GM23248 (cell line): ENCODE measurements at regions not wholly inside any gene's neighbourhood (a gene's known extent, or its start where the extent isn't known, plus 50 kb on each side); places are given as distances from the start of the nearest gene placed in this dataset.
A peak's percentile ranks its signal among the peaks of the same experiment; 100 is the strongest.

ENCODE experiments used
- DNase-seq: peaks from one replicate; pipeline ENCODE4 v3.0.0-alpha.2; 2015
- H2AFZ ChIP-seq: fragments of 200-600 bp; sonication (generic); 2 replicates; pipeline ENCODE4 v1.6.1; 2016; ENCODE audit warnings: antibody characterized with exemption
- H3F3A ChIP-seq: fragments of 200-600 bp; sonication (generic); 2 replicates; pipeline ENCODE4 v1.6.1; 2016; ENCODE audit warnings: mild to moderate bottlenecking, antibody characterized with exemption, mixed run types; ENCODE audit not compliant: insufficient read depth
- H3K27ac ChIP-seq: fragments of 200-600 bp; sonication (generic); 2 replicates; pipeline ENCODE4 v1.5.1; 2016; ENCODE audit warnings: mild to moderate bottlenecking
- H3K27me3 ChIP-seq: fragments of 200-600 bp; sonication (generic); replicated peaks from 2 replicates; pipeline ENCODE4 v1.6.1; 2016; ENCODE audit warnings: mild to moderate bottlenecking; ENCODE audit not compliant: insufficient read depth
- H3K36me3 ChIP-seq: fragments of 200-600 bp; sonication (generic); 2 replicates; pipeline ENCODE4 v1.6.1; 2016; ENCODE audit warnings: low read depth, mild to moderate bottlenecking
- H3K4me1 ChIP-seq: fragments of 200-600 bp; sonication (generic); 2 replicates; pipeline ENCODE4 v1.6.1; 2016; ENCODE audit warnings: mild to moderate bottlenecking; ENCODE audit not compliant: insufficient read depth
- H3K4me2 ChIP-seq: fragments of 200-600 bp; sonication (generic); one replicate; pipeline ENCODE4 v1.6.1; 2016; ENCODE audit warnings: mild to moderate bottlenecking; ENCODE audit not compliant: unreplicated experiment
- H3K4me3 ChIP-seq: fragments of 200-600 bp; sonication (generic); 2 replicates; pipeline ENCODE4 v1.5.1; 2016; ENCODE audit warnings: mild to moderate bottlenecking
- H3K79me2 ChIP-seq: fragments of 200-600 bp; sonication (generic); 2 replicates; pipeline ENCODE4 v1.6.1; 2016; ENCODE audit warnings: mild to moderate bottlenecking; ENCODE audit not compliant: insufficient read depth
- H3K9ac ChIP-seq: fragments of 200-600 bp; sonication (generic); 2 replicates; pipeline ENCODE4 v1.6.1; 2016; ENCODE audit warnings: mild to moderate bottlenecking
- H3K9me2 ChIP-seq: fragments of 200-600 bp; sonication (generic); 2 replicates; pipeline ENCODE4 v1.6.1; 2016; ENCODE audit warnings: mixed run types, mild to moderate bottlenecking, moderate library complexity; ENCODE audit not compliant: insufficient read depth
- H3K9me3 ChIP-seq: fragments of 200-600 bp; sonication (generic); one replicate; pipeline ENCODE4 v1.6.1; 2017; ENCODE audit warnings: low read depth
- H4K20me1 ChIP-seq: fragments of 200-600 bp; sonication (generic); 2 replicates; pipeline ENCODE4 v1.6.0; 2016; ENCODE audit not compliant: insufficient read depth
- EZH2 ChIP-seq: fragments of 200-600 bp; sonication (generic); IDR thresholded peaks from 2 replicates; pipeline ENCODE4 v1.6.1; 2018; ENCODE audit warnings: antibody characterized with exemption, mild to moderate bottlenecking; ENCODE audit not compliant: insufficient read depth, poor library complexity, severe bottlenecking
- EZH2phosphoT487 ChIP-seq: fragments of 200-600 bp; sonication (generic); IDR thresholded peaks from 2 replicates; pipeline ENCODE4 v1.6.1; 2018; ENCODE audit warnings: antibody characterized with exemption, moderate library complexity, mild to moderate bottlenecking, low read depth; ENCODE audit not compliant: insufficient read depth
- WGBS, 2 experiments: methylation state at CpG; one replicate each; pipeline ENCODE4 v1.1.6; 2015 to 2017; ENCODE audit warnings: low lambda C conversion rate in 2 of 2, low coverage in 1 of 2; ENCODE audit errors: missing lambda C conversion rate in 2 of 2; 5-methylcytosine and 5-hydroxymethylcytosine counted together
- in situ Hi-C: fragments of 300-500 bp; cut with MboI; formaldehyde crosslinking; loops from 2 replicates; pipeline ENCODE4 v1.15.0; 2020

DNA sequence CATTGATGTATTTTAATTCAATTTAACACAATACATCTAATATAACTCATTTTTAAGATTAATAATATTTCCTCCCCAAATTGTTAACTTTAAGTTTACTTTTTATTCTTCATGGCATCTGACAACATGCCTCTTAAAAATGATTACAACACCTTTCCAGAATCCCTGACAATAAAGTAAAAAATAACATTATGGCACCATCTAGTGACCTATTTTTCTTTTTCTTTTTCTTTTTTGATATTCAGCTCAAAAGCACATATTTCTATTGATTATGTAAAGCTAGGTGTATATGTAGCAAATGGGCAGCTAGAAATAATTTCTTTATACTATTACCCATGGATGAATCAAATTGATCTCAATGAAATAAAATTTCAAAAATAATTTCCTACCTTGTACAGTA, 834.3 kb upstream of the CDH8 start:
- no peaks in the 10 kb centered on the region for H3K36me3 ChIP-seq
- peak; percentile 2 for DNase-seq
- no peaks in the 10 kb centered on the region for H3K4me1 ChIP-seq
- no peak overlapping the region for H3K4me2 ChIP-seq
- H3K79me2 ChIP-seq = no peaks in the 10 kb centered on the region
- H4K20me1 ChIP-seq = no peaks in the 10 kb centered on the region
- in situ Hi-C loops = no loop called here
- H3K9me2 ChIP-seq = no peaks in the 10 kb centered on the region
- no peaks in the 10 kb centered on the region for H3K9me3 ChIP-seq
- H3K9ac ChIP-seq = no peak overlapping the region
- no peak overlapping the region for H3K4me3 ChIP-seq
- H3F3A ChIP-seq = no peaks in the 10 kb centered on the region
- no peaks in the 10 kb centered on the region for H3K27me3 ChIP-seq
- H3K27ac ChIP-seq = no peak overlapping the region
- no peak for TF ChIP-seq EZH2phosphoT487
- no peak for TF ChIP-seq EZH2
- H2AFZ ChIP-seq = no peak overlapping the region

DNA sequence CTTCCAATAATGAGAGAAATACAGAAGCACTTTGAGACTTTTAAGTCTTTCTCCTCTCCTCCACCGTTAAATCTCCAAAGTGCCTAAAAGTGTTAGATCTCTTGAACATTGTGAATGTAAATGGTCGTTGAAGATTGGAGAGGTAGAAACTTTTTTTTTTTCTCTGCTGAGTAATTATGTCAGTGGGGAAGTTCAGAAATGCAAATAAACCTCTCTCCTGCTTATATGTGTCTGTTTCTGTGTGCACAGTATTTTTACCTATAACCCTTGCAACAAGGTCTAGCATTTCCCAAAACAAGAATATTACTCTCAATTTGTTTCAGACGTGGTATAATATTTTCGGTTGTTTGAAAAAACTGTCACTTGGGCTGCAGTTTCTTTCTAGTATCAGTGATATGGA, 833.6 kb upstream of the CDH8 start:
- TF ChIP-seq EZH2phosphoT487 = no peak
- no peak for TF ChIP-seq EZH2
- 23% methylated on average over 4 of the region's 4 CpGs for WGBS, 2 experiments

DNA sequence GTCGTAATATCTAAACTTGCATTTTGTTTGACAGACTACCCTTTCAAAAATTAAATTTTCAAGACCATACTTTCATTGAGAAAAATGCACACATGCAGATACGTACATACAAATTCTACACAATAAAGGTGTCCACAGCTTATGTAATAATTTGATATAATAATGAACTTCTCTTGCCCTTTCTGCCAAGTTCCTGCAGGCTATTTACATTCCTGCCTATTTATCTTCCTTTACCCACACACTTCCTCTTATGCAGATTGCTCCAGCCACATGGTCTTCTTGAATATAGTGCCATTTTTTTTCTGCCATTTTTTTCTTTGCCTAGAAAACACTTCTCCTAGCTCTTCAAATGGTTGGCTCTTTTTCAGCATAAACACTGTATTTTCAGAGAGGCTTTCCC, 826.9 kb upstream of the CDH8 start:
- H3K9ac ChIP-seq = no peak overlapping the region
- H3K4me1 ChIP-seq = no peaks in the 10 kb centered on the region
- no peaks in the 10 kb centered on the region for H4K20me1 ChIP-seq
- TF ChIP-seq EZH2 (no peak), EZH2phosphoT487 (no peak)
- H3K79me2 ChIP-seq = no peaks in the 10 kb centered on the region
- H3F3A ChIP-seq = no peaks in the 10 kb centered on the region
- H3K4me2 ChIP-seq = no peak overlapping the region
- H3K9me2 ChIP-seq = no peaks in the 10 kb centered on the region
- in situ Hi-C loops = no loop called here
- no peak overlapping the region for H3K27ac ChIP-seq
- no peak overlapping the region for H3K4me3 ChIP-seq
- H3K36me3 ChIP-seq = no peaks in the 10 kb centered on the region
- no peaks in the 10 kb centered on the region for H3K27me3 ChIP-seq
- H2AFZ ChIP-seq = no peak overlapping the region
- no peaks in the 10 kb centered on the region for H3K9me3 ChIP-seq
- DNase-seq = no peak
- WGBS, 2 experiments = 53 to 59% methylated on average over 2 of the region's 2 CpGs

More for the DNA sequence above, 833.6 kb upstream of the CDH8 start:
- no peak for DNase-seq
- in situ Hi-C loops = no loop called here
- H3K9me2 ChIP-seq = no peaks in the 10 kb centered on the region
- no peaks in the 10 kb centered on the region for H3K9me3 ChIP-seq
- no peak overlapping the region for H2AFZ ChIP-seq
- no peaks in the 10 kb centered on the region for H3K79me2 ChIP-seq
- H4K20me1 ChIP-seq = no peaks in the 10 kb centered on the region
- no peaks in the 10 kb centered on the region for H3K4me1 ChIP-seq
- no peaks in the 10 kb centered on the region for H3K36me3 ChIP-seq
- H3K4me2 ChIP-seq = no peak overlapping the region
- no peaks in the 10 kb centered on the region for H3K27me3 ChIP-seq
- no peak overlapping the region for H3K9ac ChIP-seq
- H3K4me3 ChIP-seq = no peak overlapping the region
- H3K27ac ChIP-seq = no peak overlapping the region
- no peaks in the 10 kb centered on the region for H3F3A ChIP-seq

DNA sequence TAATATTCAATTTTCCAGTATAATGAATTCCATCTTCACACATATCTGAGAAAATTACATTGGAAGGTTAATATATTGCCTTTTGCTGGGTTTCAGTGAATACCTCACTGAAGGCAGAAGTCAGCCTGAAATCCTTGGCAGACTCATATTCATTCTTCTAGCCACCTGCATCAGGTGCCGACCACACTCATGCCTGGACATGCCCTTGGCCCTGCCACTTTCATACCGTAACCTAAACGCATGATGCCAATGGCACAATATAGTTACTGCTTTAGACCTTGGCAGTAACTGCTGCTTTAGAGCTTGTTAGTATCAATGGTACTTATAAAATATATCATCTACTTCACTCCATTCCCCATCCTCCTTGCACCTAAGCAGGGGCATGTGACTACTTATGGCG, 817.6 kb upstream of the CDH8 start:
- no peaks in the 10 kb centered on the region for H3K9me3 ChIP-seq
- no peaks in the 10 kb centered on the region for H3K4me1 ChIP-seq
- DNase-seq = no peak
- no peaks in the 10 kb centered on the region for H3F3A ChIP-seq
- no peak overlapping the region for H3K9ac ChIP-seq
- no peaks in the 10 kb centered on the region for H4K20me1 ChIP-seq
- H2AFZ ChIP-seq = no peak overlapping the region
- H3K27me3 ChIP-seq = no peaks in the 10 kb centered on the region
- in situ Hi-C loops = no loop called here
- H3K79me2 ChIP-seq = no peaks in the 10 kb centered on the region
- no peak overlapping the region for H3K27ac ChIP-seq
- 48 to 58% methylated on average over 4 of the region's 4 CpGs for WGBS, 2 experiments
- no peak overlapping the region for H3K4me2 ChIP-seq
- H3K9me2 ChIP-seq = no peaks in the 10 kb centered on the region
- H3K4me3 ChIP-seq = no peak overlapping the region
- H3K36me3 ChIP-seq = no peaks in the 10 kb centered on the region
- TF ChIP-seq EZH2 (no peak), EZH2phosphoT487 (no peak)

DNA sequence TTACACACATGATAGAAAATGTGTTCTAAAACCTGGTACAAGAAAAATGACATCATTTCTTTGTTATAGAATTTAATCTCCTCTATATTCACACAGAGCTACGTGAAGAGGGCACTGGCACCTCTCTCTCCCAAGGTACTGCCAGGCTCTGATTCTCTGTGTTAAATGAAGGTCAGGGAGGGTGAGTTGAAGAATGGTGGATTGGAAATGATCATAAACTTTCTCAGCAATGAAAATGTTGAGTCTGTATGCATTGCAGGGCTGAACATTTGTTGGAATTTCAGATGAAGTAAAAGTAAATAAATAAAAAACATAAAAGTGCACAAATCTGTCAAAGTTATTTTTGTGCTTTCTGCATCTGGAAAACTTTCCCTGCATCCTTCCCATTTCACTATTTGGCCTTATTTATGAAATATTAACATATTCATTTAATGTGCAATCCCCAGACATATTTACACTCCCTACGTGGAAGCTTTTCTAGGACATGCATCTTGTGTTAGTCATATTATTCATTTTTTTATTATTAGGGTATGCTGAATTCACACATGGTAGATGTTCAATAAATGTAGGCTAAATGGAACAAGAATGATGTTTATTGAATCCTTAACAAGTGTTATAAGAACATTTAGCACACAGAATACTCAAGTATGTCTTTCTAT, 810.3 kb upstream of the CDH8 start:
- no peaks in the 10 kb centered on the region for H3K36me3 ChIP-seq
- no peaks in the 10 kb centered on the region for H3K4me1 ChIP-seq
- H4K20me1 ChIP-seq = no peaks in the 10 kb centered on the region
- H2AFZ ChIP-seq = no peak overlapping the region
- in situ Hi-C loops = loop anchor here (10.0 kb wide), 1 partner anchor 58 kb away; no protein-coding TSS in a partner anchor
- H3K9me3 ChIP-seq = no peaks in the 10 kb centered on the region
- no peak overlapping the region for H3K4me3 ChIP-seq
- H3K4me2 ChIP-seq = no peak overlapping the region
- WGBS, 2 experiments = 17 to 27% methylated on average over 2 of the region's 2 CpGs
- TF ChIP-seq EZH2phosphoT487 = no peak
- no peak for TF ChIP-seq EZH2
- H3K79me2 ChIP-seq = no peaks in the 10 kb centered on the region
- no peak for DNase-seq
- no peaks in the 10 kb centered on the region for H3K27me3 ChIP-seq
- H3F3A ChIP-seq = no peaks in the 10 kb centered on the region
- no peaks in the 10 kb centered on the region for H3K9me2 ChIP-seq
- H3K9ac ChIP-seq = no peak overlapping the region
- H3K27ac ChIP-seq = no peak overlapping the region
